ENCODE measurements at regions not wholly inside any gene's neighbourhood (a gene's known extent, or its start where the extent isn't known, plus 50 kb on each side); places are given as distances from the start of the nearest gene placed in this dataset.

DNA sequence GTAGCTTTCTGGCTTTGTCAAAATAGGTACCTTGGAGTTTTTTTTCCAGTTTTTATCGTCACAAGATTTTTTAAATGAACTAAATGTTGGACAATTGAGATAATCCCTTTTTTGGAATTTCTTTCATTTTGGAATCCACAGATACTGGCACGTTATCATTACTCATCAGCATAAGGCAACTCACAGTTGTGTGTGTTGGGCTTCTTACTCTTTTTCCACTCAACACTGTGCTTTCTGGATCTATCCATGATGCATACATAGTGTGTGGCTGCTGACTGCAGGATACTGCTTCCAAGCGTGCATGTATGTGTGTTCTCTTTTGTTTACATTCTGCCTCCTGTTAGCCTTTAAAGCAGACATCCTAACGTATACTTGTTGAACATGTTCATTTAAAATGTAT lies 113.5 kb upstream of the FAM9A start:
- intact Hi-C loops (cut with DNase I; ENCODE audit: low total_unique reads): no loop called here
- DNase-seq: no peak
- no peak overlapping the region for H3K4me3 ChIP-seq
- H3K9me3 ChIP-seq: no peaks in the 10 kb centered on the region
- H3K27me3 ChIP-seq (replicated peaks in 1 of 7): peaks cover 0 to 3% (median 0%) of the 10 kb centered on the region in 7 donors
- no peak overlapping the region for H3K27ac ChIP-seq
- H3K4me1 ChIP-seq: no peaks in the 10 kb centered on the region
- no peaks in the 10 kb centered on the region for H3K36me3 ChIP-seq
- 66 to 87% (median 74%) methylated on average over 4 of the region's 4 CpGs for WGBS, 5 donors
- TF ChIP-seq POLR2A (IDR thresholded peaks at IDR 0.05) (no peak), POLR2AphosphoS5 (IDR thresholded peaks at IDR 0.05) (no peak)
- TF ChIP-seq, protein P1, sequence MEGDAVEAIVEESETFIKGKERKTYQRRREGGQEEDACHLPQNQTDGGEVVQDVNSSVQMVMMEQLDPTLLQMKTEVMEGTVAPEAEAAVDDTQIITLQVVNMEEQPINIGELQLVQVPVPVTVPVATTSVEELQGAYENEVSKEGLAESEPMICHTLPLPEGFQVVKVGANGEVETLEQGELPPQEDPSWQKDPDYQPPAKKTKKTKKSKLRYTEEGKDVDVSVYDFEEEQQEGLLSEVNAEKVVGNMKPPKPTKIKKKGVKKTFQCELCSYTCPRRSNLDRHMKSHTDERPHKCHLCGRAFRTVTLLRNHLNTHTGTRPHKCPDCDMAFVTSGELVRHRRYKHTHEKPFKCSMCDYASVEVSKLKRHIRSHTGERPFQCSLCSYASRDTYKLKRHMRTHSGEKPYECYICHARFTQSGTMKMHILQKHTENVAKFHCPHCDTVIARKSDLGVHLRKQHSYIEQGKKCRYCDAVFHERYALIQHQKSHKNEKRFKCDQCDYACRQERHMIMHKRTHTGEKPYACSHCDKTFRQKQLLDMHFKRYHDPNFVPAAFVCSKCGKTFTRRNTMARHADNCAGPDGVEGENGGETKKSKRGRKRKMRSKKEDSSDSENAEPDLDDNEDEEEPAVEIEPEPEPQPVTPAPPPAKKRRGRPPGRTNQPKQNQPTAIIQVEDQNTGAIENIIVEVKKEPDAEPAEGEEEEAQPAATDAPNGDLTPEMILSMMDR (IDR thresholded peaks at IDR 0.05 in 8 of 11, conservative IDR thresholded peaks at IDR 0.05 in 3 of 11): no peak

DNA sequence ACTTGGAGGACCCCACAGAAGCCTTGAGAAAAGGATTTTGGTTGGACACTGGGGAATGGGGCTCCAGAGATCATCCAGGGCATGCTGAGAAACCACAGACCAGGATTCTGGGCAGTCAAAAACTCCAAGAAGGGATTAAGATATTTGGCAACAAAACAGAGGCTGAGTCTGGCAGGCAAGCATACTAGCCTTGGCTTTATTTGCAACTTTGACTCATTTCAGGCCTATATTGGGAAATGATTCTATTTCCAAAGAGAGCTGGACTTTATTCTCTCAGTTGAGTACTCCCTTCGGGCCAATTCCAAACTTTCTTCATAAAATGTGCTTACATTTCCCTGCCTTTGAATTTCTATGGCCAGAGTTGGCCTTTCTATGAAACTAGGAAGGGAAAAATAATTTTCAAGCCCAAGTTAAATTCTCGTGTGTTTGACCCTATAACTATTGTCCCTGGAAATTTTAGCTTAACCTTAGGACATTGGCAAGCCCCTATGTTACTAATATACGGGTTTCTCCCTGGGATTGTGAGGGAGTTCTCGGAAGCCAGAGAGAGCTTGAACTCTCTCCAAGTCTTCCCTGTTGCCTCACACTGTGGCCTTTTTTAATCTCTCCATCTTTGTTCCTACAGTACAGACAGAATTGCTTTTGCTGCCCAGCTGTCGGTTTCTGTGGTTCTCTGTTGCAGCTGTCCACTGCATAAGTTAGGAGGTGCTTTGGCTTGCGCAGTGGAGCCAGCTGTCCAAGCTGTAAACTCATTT lies 112.6 kb upstream of the FAM9A start:
- Histone ChIP-seq H3K27me3 (replicated peaks in 1 of 7) (peaks cover 0 to under 1% (median 0%) of the 10 kb centered on the region in 7 donors), H3K4me3 (no peak overlapping the region), H3K9me3 (no peaks in the 10 kb centered on the region), H3K36me3 (no peaks in the 10 kb centered on the region), H3K4me1 (no peaks in the 10 kb centered on the region), H3K27ac (peak overlapping the region in 1 of 8 donors; percentile 33)
- intact Hi-C loops (cut with DNase I; ENCODE audit: low total_unique reads): no loop called here
- no peak for DNase-seq
- TF ChIP-seq, protein P1 (IDR thresholded peaks at IDR 0.05 in 8 of 11, conservative IDR thresholded peaks at IDR 0.05 in 3 of 11): no peak
- TF ChIP-seq POLR2A (IDR thresholded peaks at IDR 0.05) (no peak), POLR2AphosphoS5 (IDR thresholded peaks at IDR 0.05) (no peak)
- WGBS, 5 donors: 60 to 90% (median 65%) methylated on average over 6 of the region's 6 CpGs

DNA sequence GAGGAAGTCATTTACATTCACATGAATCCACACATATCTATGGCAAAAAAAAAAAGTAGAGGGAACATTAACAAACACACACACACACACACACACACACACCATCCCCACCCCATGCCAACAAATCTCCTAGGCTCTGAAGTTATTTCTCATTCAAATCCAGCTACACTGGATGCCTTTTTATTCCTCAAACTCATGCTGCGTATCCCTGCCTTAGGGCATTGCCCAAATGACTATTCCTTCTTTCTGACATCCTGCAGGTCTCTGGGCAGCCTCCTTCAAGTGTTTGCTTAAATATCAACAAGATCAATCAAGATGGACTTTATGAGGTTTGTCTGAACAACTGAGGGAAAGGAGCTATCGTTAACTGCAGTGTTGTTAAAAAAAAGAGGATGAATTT lies 106.5 kb upstream of the FAM9A start:
- Histone ChIP-seq H3K27ac (no peak overlapping the region), H3K4me3 (no peak overlapping the region), H3K9me3 (no peaks in the 10 kb centered on the region), H3K4me1 (no peaks in the 10 kb centered on the region), H3K27me3 (replicated peaks in 1 of 7) (peaks cover 0 to 4% (median 0%) of the 10 kb centered on the region in 7 donors), H3K36me3 (no peaks in the 10 kb centered on the region)
- no peak for DNase-seq
- WGBS, 5 donors: 61 to 85% (median 76%) methylated on average over 2 of the region's 2 CpGs
- no peak for TF ChIP-seq POLR2A (IDR thresholded peaks at IDR 0.05)
- TF ChIP-seq, protein P1 (IDR thresholded peaks at IDR 0.05 in 8 of 11, conservative IDR thresholded peaks at IDR 0.05 in 3 of 11): no peak
- TF ChIP-seq POLR2AphosphoS5 (IDR thresholded peaks at IDR 0.05): no peak
- intact Hi-C loops (cut with DNase I; ENCODE audit: low total_unique reads): no loop called here

DNA sequence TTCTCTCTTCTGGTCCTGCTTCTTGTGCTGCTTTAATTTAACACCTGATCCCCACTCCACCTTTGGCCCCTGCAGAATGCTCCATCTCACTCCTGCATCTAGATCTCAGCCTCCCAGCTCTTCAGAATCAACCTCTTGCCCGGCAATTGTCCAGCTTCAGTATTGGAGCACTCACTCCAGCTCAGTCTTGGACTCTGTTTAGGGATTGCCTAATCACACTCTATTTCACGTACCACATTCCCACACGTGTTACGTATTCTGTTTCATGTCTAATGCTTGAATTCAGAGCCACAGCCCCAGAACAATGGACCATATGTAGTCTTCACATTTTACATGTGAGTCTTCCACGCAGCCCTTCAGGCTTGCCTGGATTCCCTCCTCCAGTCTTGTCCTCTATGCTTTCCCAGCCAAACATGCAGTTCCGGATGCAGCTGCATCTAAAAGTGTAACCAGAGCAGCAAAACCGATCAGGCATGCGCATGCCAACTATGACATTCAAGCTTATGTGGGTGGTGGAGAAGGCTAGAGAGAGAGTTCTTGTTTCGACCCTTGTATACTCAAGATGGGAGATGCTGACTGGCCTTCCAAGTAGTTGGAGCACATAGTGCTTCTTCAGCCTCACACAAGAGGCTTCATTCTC lies 105.2 kb upstream of the FAM9A start:
- intact Hi-C loops (cut with DNase I; ENCODE audit: low total_unique reads): no loop called here
- TF ChIP-seq POLR2AphosphoS5 (IDR thresholded peaks at IDR 0.05) (no peak), POLR2A (IDR thresholded peaks at IDR 0.05) (no peak)
- TF ChIP-seq, protein P1 (IDR thresholded peaks at IDR 0.05 in 8 of 11, conservative IDR thresholded peaks at IDR 0.05 in 3 of 11): no peak

More for the DNA sequence above, 105.2 kb upstream of the FAM9A start:
- no peak overlapping the region for H3K4me3 ChIP-seq
- no peak for DNase-seq
- H3K27ac ChIP-seq: no peak overlapping the region
- 83 to 94% (median 88%) methylated on average over 9 of the region's 9 CpGs for WGBS, 5 donors
- H3K9me3 ChIP-seq: no peaks in the 10 kb centered on the region
- peaks cover 0 to 4% (median 0%) of the 10 kb centered on the region in 7 donors for H3K27me3 ChIP-seq (replicated peaks in 1 of 7)
- H3K36me3 ChIP-seq: no peaks in the 10 kb centered on the region
- no peaks in the 10 kb centered on the region for H3K4me1 ChIP-seq
